ENCODE measurements at regions not wholly inside any gene's neighbourhood (a gene's known extent, or its start where the extent isn't known, plus 50 kb on each side); places are given as distances from the start of the nearest gene placed in this dataset.
"Not testable (repeated sequence)": the region's sequence is repeated elsewhere in the genome, so short reads cannot be mapped to it uniquely, and the experiment has no call there.

- Histone ChIP-seq H3K27ac (no peak overlapping the region), H3K36me3 (no peaks in the 10 kb centered on the region), H3K27me3 (no peaks in the 10 kb centered on the region), H3K4me3 (no peak overlapping the region), H3K4me1 (peaks cover 20% of the 10 kb centered on the region), H3K9me3 (no peaks in the 10 kb centered on the region)
- WGBS: 74% methylated on average over 2 of the region's 2 CpGs
- no peak for DNase-seq (ENCODE audit: low spot score in 2 of 2)
- no peak for TF ChIP-seq POLR2A (IDR thresholded peaks at IDR 0.05)
- TF ChIP-seq POLR2AphosphoS5 (IDR thresholded peaks at IDR 0.05): no peak
- no peak for TF ChIP-seq CTCF (IDR thresholded peaks at IDR 0.05)
- TF ChIP-seq EP300 (IDR thresholded peaks at IDR 0.05): no peak
These were observed 84.2 kb upstream of the EGFL6 start for GRCh38 chrX:13485167-13485566.

GRCh38 chrX:13483773-13484172, 85.6 kb upstream of the EGFL6 start:
- peaks cover 16% of the 10 kb centered on the region for H3K4me1 ChIP-seq
- H3K27ac ChIP-seq: no peak overlapping the region
- no peak for DNase-seq (ENCODE audit: low spot score in 2 of 2)
- no peaks in the 10 kb centered on the region for H3K27me3 ChIP-seq
- H3K9me3 ChIP-seq: no peaks in the 10 kb centered on the region
- whole genome bisulfite sequencing: 88% methylated on average over 3 of the region's 3 CpGs
- no peak for TF ChIP-seq EP300 (IDR thresholded peaks at IDR 0.05)
- TF ChIP-seq CTCF (IDR thresholded peaks at IDR 0.05): no peak
- no peak for TF ChIP-seq POLR2AphosphoS5 (IDR thresholded peaks at IDR 0.05)
- no peak for TF ChIP-seq POLR2A (IDR thresholded peaks at IDR 0.05)
- H3K4me3 ChIP-seq: no peak overlapping the region
- H3K36me3 ChIP-seq: no peaks in the 10 kb centered on the region

- Histone ChIP-seq H3K27ac (peak overlapping the region; percentile 29), H3K27me3 (no peaks in the 10 kb centered on the region)
- 69% methylated on average over 9 of the region's 9 CpGs for WGBS
These were observed 86.5 kb upstream of the EGFL6 start for GRCh38 chrX:13482746-13483541.

GRCh38 chrX:13480780-13481179, 88.6 kb upstream of the EGFL6 start:
- H3K36me3 ChIP-seq; H3K4me3 ChIP-seq; DNase-seq (ENCODE audit: low spot score in 2 of 2); H3K9me3 ChIP-seq; H3K27me3 ChIP-seq; H3K27ac ChIP-seq; H3K4me1 ChIP-seq: not testable (repeated sequence)
- 85% methylated on average over 2 of the region's 2 CpGs for WGBS

More at GRCh38 chrX:13482746-13483541, 86.5 kb upstream of the EGFL6 start:
- no peaks in the 10 kb centered on the region for H3K36me3 ChIP-seq
- no peak for DNase-seq (ENCODE audit: low spot score in 2 of 2)
- peaks cover 10% of the 10 kb centered on the region for H3K4me1 ChIP-seq
- TF ChIP-seq CTCF (IDR thresholded peaks at IDR 0.05): no peak
- TF ChIP-seq POLR2AphosphoS5 (IDR thresholded peaks at IDR 0.05): no peak
- no peak for TF ChIP-seq POLR2A (IDR thresholded peaks at IDR 0.05)
- TF ChIP-seq EP300 (IDR thresholded peaks at IDR 0.05): no peak
- H3K9me3 ChIP-seq: no peaks in the 10 kb centered on the region
- H3K4me3 ChIP-seq: no peak overlapping the region

- WGBS: 92% methylated on average over 2 of the region's 2 CpGs
- TF ChIP-seq POLR2AphosphoS5 (IDR thresholded peaks at IDR 0.05) (no peak), EP300 (IDR thresholded peaks at IDR 0.05) (no peak), POLR2A (IDR thresholded peaks at IDR 0.05) (no peak), CTCF (IDR thresholded peaks at IDR 0.05) (no peak)
These were observed 90.0 kb upstream of the EGFL6 start for GRCh38 chrX:13479452-13479813.

More at GRCh38 chrX:13479452-13479813, 90.0 kb upstream of the EGFL6 start:
- H3K4me3 ChIP-seq: no peak overlapping the region
- no peak for DNase-seq (ENCODE audit: low spot score in 2 of 2)
- H3K9me3 ChIP-seq: no peaks in the 10 kb centered on the region
- H3K4me1 ChIP-seq: no peaks in the 10 kb centered on the region
- no peaks in the 10 kb centered on the region for H3K27me3 ChIP-seq
- no peak overlapping the region for H3K27ac ChIP-seq
- no peaks in the 10 kb centered on the region for H3K36me3 ChIP-seq
